Stimulated activated CD8-positive, alpha-beta memory T cell treated with anti-CD3 and anti-CD28 coated beads, Interleukin-12 subunit alpha, Interleukin-12 subunit beta, amount 100 ng/mL, for 4 hours (primary cell): ENCODE measurements at regions not wholly inside any gene's neighbourhood (a gene's known extent, or its start where the extent isn't known, plus 50 kb on each side); places are given as distances from the start of the nearest gene placed in this dataset.
"Not testable (repeated sequence)": the region's sequence is repeated elsewhere in the genome, so short reads cannot be mapped to it uniquely, and the experiment has no call there.

Source experiments
- DNase-seq: peaks from one replicate; pipeline ENCODE4 v3.0.0-alpha.2; 2020; ENCODE audit warnings: low read depth

GRCh38 chr14:34300330-34300729 lies 161.7 kb downstream of the SPTSSA start:
- DNase-seq: no peak

DNA sequence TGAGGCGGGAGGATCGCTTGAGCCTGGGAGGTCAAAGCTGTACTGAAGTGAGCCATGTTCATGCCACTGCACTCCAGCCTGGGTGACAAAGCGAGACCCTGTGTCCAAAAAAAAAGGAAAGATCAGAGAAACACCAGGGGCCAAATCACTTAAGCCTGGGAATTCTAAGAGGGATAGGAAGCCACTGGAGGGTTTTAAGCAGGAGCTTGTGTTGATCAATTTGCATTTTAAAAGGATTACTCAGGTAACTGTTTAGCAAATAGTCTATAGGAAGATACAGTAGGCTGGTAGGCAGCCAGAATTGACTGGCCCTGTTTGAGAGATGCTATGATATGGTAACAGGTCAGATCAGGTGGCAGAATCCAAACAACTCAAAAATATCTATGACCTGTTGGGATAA lies 162.7 kb downstream of the SPTSSA start:
- no peak for DNase-seq

DNA sequence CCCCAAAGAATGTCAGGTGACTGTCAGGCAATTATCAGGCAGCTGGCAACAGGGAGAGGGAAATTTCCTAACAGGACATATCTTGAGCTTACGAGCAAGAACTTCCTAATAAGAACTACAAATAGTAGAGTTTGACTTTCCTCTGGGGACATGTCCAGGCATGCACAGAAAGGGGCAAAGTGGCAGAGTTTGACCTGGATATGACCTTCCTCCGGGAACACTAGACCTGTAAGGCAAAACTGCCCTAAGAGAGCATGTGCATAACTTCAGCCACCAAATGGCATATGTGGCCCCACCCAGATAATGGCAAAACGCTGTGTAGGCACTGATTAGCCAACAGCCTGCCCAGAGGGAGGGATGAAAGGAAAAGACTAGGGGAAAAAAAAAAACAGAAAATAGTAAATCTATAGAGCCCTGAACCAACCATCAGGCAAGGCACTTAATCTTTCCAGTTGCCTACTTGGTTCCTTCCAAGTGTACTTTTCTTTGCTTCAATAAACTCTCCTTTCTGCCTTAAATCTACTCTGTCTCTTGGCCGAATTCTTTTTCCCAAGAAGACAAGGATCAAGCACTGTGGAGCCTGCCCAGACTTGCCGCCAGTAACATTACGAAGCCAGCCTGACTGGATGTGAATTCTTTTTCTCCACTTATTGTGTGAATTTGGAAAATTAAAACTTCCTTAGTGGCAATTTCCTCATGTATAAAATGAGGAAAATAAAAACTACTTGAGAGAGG lies 164.1 kb downstream of the SPTSSA start:
- no peak for DNase-seq

GRCh38 chr14:34283590-34283989 lies 178.4 kb downstream of the SPTSSA start:
- no peak for DNase-seq

DNA sequence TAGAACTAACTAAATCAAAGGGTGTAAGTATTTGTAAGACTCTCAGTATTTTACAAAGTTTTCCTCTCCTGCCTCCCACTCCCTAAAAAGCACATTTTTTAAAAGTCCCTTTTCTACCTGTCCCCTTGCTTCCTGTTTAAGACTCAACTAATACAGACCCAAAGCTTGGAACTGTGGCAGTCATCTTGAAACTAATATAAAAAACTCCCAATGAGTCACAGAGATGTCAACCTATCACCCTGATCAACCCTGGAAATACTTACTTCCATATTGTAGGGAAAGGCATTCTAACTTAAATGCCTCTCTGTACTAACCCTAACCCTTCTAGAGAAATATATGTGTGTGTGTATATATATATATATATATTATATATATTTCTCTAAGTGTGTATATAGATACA lies 184.8 kb downstream of the SPTSSA start:
- no peak for DNase-seq

DNA sequence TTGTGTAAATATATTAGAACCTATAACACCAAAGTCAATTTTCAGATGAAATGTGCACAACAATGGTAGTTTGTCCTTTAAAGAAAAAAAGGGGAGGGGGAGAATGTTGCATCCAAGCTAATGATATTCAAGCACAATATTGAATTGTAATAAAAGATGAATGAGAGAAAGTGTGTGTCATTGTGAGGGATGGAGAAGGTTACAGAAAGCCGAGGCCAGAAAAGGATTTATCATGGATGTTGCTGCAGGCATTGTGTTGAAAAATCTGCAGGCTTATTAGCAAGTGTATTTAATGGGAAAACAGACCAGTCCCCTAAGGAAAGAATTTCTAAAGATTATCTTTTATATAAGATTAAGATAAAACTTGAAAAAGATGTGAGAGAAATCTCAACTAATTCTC lies 186.5 kb downstream of the SPTSSA start:
- DNase-seq: no peak

GRCh38 chr14:34275078-34275477 lies 187.0 kb downstream of the SPTSSA start:
- no peak for DNase-seq

DNA sequence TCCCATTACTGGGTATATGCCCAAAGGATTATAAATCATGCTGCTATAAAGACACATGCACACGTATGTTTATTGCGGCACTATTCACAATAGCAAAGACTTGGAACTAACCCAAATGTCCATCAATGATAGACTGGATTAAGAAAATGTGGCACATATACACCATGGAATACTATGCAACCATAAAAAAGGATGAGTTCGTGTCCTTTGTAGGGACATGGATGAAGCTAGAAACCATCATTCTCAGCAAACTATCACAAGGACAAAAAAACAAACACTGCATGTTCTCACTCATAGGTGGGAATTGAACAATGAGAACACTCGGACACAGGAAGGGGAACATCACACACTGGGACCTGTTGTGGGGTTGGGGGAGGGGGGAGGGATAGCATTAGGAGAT lies 188.3 kb downstream of the SPTSSA start:
- DNase-seq: not testable (repeated sequence)

DNA sequence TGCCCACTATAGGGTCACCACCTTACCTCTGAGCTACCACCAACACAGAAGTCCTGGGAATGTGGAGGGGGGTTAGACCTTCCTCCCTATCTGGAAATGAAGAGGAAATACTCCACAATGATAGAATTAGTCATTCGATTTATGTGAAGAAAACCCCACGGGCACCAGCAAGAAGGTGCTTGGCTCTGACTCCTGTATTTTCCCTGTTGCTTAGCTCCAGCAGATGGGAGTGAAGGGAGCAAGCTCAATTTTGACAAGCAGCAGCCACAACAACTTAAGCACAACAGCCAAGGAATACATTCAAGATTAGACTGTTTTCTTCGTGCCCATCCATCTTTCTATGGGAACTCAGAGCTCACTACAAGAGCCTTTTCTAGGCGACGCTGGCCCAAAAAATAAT lies 191.7 kb downstream of the SPTSSA start:
- DNase-seq: no peak

- no peak for DNase-seq
Observed at GRCh38 chr14:34266344-34266743, 195.7 kb downstream of the SPTSSA start.

DNA sequence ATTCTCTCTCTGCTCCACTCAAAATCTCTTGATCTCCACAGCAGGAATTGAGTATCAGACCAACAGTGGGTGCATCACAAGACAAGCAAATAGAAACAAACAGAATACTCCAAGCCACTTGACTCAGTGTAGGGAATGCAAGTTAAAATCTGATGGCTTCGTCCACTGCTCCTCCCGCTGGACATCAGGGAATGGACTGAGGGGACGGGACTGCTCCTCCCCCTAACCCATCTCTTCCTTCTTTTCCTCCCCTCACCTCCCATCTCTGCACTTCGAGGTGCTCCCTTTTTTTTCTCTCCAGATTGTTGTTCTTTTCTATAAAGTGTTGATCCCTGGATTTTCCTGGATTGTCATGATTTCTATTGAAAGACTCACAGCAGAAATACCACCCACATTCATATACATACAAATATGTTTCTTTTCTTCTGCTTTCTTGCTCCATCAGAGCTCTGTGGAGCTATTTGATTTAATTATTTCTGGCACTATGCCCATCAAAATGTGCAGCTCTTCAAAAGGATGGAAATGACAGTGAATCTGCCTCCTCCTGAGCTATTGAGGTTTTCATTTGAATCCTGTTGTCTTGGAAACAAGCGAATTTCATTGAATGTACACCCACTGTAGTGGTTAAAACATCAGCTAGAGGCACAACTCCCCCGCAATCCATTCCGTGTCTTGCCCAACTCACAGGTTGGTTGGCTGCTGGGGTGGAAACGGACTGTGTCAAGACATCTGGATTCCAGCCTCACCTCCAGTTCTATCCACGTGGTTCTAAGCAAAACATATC lies 199.7 kb downstream of the SPTSSA start:
- no peak for DNase-seq

GRCh38 chr14:34259996-34260395 lies 202.0 kb downstream of the SPTSSA start:
- no peak for DNase-seq

DNA sequence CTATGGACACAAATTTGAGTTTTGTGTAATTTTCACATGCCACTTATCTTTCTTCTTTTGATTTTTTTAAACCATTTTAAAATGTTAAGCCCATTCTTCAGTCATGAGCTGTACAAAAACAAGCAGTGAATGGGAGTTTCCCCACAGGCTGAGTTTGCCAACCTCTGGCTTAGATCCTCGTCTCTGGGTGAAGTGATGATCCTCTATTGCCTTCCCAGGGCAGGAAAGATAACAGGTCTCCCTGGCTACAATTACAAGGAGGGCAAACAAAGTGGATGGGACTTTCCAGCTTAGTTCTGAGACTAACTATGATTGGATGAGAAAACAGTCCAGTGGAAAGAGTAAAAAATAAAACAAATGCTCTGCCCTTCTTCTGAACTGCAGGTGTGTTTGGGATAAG lies 203.7 kb downstream of the SPTSSA start:
- no peak for DNase-seq

DNA sequence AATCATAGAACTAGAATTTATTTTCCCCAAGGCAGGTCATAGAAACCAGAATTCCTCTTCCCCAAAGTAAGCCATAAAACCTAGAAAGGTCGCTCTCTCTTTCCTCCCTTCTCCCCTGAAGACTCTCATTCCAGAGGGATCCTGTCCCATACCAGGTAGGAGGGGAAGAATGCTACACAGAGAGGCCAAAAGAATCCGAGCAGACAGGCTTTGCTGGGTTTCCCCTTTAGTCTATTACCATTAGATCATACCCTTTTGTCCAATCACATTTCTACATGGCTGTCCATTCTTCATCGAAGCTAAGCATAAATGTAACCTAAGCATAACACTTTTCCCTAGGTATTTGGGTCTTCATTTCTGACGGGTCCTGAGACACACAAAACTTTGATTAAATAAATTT lies 204.5 kb downstream of the SPTSSA start:
- no peak for DNase-seq

- DNase-seq: no peak
Observed at GRCh38 chr14:34256223-34256622, 205.8 kb downstream of the SPTSSA start.

DNA sequence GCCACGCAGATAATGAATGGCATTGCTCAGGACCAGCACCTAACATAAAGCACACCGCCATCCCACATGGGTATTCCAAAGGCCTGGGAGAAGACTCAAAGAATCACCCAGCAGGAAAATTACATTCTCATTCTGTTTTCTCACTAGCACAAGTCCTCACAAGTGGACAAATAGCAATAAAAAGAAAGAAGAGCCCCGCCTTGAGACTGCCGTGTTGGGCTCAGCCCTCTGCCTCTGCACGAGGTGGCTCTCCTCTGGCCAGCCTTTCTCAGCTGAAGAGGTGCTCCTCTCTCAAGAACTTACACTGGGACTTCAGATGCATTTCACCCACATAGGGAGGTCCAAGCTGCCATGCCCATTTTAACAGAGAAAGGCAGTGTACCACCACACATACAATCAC lies 207.5 kb downstream of the SPTSSA start:
- no peak for DNase-seq

GRCh38 chr14:34254031-34254430 lies 208.0 kb downstream of the SPTSSA start:
- no peak for DNase-seq

DNA sequence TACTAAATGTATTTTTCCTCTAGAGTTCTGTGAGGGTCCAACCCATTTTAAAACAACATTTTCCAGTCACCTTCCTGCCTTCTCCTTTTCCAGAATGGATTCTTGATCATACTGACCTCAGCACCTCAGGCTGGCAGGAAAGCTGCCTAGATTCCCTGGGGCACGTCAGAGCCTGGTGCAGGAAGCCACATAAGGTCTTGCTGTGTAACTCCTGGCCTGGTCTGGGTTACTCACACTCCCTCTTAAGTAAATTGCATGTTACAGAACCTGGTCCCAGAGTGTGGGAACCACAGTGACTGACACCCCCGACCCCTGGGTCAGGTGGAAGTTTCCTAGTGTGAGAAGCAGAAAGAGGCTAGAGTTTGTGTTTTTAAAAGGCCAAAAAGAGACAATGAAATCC lies 209.8 kb downstream of the SPTSSA start:
- DNase-seq: no peak

DNA sequence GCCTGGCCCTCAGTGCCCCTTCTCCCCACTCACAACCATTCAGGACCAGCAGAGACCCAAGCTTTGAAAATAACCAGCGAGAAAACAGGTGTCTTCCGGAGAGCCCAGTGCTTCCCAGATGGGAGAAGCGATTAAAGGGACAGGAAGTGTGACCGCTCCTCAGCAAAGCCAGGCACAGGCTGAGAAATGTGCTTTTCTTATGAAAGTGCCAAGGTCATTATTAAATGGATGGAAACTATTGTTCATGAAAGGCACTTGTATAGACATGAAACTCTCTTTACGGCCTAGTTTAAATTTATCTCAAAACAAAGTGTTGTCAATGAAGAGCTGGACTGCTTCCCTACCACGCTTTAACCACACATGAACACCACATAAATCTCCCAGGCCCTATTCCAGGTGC lies 210.4 kb downstream of the SPTSSA start:
- DNase-seq: no peak

DNA sequence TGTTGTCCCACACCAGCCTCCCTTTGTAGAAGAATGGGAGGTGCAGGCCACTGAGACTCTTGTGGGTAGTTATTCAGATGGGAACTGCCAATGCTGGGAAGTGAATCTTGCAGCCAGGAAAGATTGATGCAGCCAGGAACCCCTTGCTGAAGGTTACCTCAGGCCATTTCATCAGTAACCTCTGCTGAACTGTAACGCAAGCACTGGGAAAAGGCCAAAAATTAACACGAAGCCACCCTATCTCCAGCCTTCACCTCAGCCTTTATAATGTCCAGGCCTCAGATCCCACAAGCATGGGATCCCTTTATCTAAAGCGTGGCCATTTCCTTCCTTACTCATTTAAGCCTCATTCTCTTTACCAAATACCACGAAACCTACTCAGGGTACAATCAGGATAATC lies 211.1 kb downstream of the SPTSSA start:
- DNase-seq: no peak

GRCh38 chr14:34247605-34248004 lies 214.4 kb downstream of the SPTSSA start:
- DNase-seq: no peak

DNA sequence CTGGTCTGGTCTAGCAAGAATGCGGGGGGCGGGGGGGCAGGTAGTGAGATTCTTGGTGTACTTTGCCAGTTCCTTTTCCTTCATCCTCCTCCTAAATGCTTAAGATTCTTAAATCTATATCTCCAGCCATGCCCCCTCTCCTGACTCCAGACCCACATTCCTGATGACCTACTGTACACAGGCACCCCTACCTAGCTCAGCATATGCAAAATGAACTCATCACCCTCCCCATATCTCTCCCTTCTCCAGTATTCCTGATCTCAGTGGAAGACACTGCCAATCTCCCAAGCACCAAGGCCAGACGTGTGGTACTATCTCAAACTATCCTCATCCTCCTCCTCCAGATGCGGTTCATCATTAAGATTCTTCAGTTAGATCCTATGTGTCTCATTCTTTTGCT lies 215.8 kb downstream of the SPTSSA start:
- DNase-seq: no peak

DNA sequence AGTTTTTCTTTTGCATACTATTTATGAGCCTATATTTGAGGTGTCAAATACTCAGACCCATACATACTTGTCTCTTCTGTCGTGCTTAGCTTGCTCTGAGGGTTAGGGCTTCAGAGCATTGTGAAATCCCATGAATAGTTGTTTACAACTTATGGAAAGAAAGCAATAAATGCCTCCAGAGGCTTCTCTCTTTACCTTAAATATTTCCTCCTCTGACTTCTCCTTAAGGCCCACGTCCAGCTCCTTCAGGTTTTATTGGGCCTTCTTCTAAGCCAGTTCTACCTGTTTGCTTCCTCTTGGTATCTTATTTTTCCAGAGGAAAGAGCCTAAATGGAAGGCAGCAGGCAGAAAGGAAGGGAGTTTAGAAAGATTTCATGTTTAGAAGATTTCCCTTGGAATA lies 218.6 kb downstream of the SPTSSA start:
- no peak for DNase-seq

DNA sequence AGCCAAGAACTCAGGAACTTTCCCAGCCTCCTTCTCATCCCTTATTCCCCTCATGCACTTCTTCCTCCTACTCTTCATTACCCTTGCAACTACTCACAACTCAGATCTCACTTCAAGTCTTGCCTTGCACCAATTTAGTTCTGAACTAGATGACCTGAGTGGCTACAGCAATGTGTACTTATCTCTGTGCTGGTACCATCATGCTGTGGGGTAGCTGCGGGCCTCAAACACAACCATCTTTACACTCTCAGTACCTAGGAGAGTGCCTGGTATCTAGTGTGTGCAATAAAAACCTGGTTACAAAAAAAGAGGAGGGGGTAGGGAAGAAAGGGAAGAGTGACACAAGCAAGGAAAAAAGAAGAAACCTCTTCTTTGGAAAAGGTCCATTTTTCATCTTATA lies 219.0 kb downstream of the SPTSSA start:
- no peak for DNase-seq
